PC-3 (cell line): ENCODE measurements at regions not wholly inside any gene's neighbourhood (a gene's known extent, or its start where the extent isn't known, plus 50 kb on each side); places are given as distances from the start of the nearest gene placed in this dataset.

ENCODE experiments used
- EZH2phosphoT487 ChIP-seq: fragments of 300-600 bp; sonication (generic); IDR thresholded peaks from 2 replicates; pipeline ENCODE4 v1.6.1; 2018; ENCODE audit warnings: mild to moderate bottlenecking, antibody characterized with exemption, low read length, borderline replicate concordance
- TF ChIP-seq, protein P1 (sequence below): fragments of 300-600 bp; sonication (generic); conservative IDR thresholded peaks from 2 replicates; pipeline ENCODE4 v1.5.1; 2017; ENCODE audit warnings: antibody characterized with exemption, low read depth, mild to moderate bottlenecking, low read length

GRCh38 chrX:125132274-125132673 is 187.4 kb upstream of the TEX13C start:
- TF ChIP-seq, protein P1, sequence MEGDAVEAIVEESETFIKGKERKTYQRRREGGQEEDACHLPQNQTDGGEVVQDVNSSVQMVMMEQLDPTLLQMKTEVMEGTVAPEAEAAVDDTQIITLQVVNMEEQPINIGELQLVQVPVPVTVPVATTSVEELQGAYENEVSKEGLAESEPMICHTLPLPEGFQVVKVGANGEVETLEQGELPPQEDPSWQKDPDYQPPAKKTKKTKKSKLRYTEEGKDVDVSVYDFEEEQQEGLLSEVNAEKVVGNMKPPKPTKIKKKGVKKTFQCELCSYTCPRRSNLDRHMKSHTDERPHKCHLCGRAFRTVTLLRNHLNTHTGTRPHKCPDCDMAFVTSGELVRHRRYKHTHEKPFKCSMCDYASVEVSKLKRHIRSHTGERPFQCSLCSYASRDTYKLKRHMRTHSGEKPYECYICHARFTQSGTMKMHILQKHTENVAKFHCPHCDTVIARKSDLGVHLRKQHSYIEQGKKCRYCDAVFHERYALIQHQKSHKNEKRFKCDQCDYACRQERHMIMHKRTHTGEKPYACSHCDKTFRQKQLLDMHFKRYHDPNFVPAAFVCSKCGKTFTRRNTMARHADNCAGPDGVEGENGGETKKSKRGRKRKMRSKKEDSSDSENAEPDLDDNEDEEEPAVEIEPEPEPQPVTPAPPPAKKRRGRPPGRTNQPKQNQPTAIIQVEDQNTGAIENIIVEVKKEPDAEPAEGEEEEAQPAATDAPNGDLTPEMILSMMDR, result peak; percentile 78
- no peak for TF ChIP-seq EZH2phosphoT487
